ENCODE measurements at regions not wholly inside any gene's neighbourhood (a gene's known extent, or its start where the extent isn't known, plus 50 kb on each side); places are given as distances from the start of the nearest gene placed in this dataset.

DNA sequence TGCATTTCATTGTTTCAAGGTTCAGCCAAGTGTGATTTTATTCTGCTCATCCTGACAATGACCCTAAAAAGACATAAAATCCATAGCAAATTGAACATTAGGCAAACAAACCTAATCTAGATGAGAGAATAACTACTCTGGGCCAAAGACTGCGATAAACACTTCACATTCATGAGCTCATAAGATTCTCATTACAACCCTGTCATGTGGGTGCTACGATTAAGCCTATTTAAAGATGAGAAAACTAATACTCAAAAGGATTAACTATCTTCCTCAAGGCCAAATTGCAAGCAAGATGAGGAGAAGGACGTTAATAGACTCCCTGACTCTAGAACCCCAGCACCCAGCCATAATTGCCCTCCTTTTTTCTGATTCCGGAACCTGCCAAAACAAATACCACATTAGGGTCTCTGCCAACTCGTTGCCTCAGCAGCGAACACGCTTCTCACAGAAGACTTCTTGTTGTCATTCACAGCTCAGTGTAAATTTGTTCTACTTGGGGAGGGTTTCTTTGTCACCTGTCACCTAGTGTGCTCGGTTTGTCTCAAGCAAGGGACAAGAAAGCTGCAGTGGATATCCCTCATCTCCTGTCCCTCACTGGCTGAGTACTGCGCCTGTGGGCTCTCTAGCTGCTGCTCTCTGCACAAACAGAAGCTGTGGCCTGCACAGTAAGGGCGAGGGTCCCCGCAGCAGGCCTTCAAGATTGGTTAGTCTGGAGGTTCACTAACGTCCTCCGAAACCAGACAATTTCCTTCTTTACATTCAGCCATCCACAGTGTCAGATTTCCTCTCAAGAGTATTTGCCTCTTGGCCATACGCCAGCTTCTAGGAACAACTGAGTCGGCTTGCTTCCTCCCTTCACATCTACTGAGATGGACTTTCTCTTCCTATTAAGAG lies 200.0 kb upstream of the UBE2E2 start:
- TF ChIP-seq EZH2 (IDR thresholded peaks at IDR 0.05; ENCODE audit: borderline replicate concordance, low read depth, low read length, poor library complexity, severe bottlenecking) = no peak
- TF ChIP-seq CTCF (conservative IDR thresholded peaks at IDR 0.05; ENCODE audit: low read depth, low read length) = no peak
